MM.1S (cell line): ENCODE measurements at regions not wholly inside any gene's neighbourhood (a gene's known extent, or its start where the extent isn't known, plus 50 kb on each side); places are given as distances from the start of the nearest gene placed in this dataset.

Experiments
- DNase-seq: peaks from one replicate; pipeline ENCODE4 v3.0.0-alpha.2; 2015
- H2AFZ ChIP-seq: fragments of 300-600 bp; sonication (generic); 2 replicates; pipeline ENCODE4 v1.6.0; 2016; ENCODE audit warnings: antibody characterized with exemption, low read length
- H3F3A ChIP-seq: fragments of 300-600 bp; sonication (generic); 2 replicates; pipeline ENCODE4 v1.6.1; 2016; ENCODE audit warnings: mild to moderate bottlenecking, antibody characterized with exemption, low read length, moderate library complexity, mixed read lengths; ENCODE audit not compliant: insufficient read depth
- H3K27ac ChIP-seq: fragments of 300-600 bp; sonication (generic); 2 replicates; pipeline ENCODE4 v1.5.1; 2016; ENCODE audit warnings: mild to moderate bottlenecking, low read length
- H3K27me3 ChIP-seq: fragments of 300-600 bp; sonication (generic); replicated peaks from 2 replicates; pipeline ENCODE4 v1.6.0; 2016; ENCODE audit warnings: low read length; ENCODE audit not compliant: insufficient read depth
- H3K36me3 ChIP-seq: fragments of 300-600 bp; sonication (generic); replicated peaks from 2 replicates; pipeline ENCODE4 v1.6.1; 2016; ENCODE audit warnings: mild to moderate bottlenecking, low read length, mixed read lengths; ENCODE audit not compliant: insufficient read depth
- H3K4me1 ChIP-seq: fragments of 300-600 bp; sonication (generic); 2 replicates; pipeline ENCODE4 v1.6.1; 2016; ENCODE audit warnings: low read length, mixed read lengths
- H3K4me2 ChIP-seq: fragments of 300-600 bp; sonication (generic); 2 replicates; pipeline ENCODE4 v1.6.0; 2016; ENCODE audit warnings: low read depth, low read length
- H3K4me3 ChIP-seq: fragments of 300-600 bp; sonication (generic); 2 replicates; pipeline ENCODE4 v1.5.1; 2016; ENCODE audit warnings: low read length, mixed read lengths
- H3K79me2 ChIP-seq: fragments of 300-600 bp; sonication (generic); 2 replicates; pipeline ENCODE4 v1.6.1; 2016; ENCODE audit warnings: mixed run types, low read length, mixed read lengths
- H3K9ac ChIP-seq: fragments of 300-600 bp; sonication (generic); 2 replicates; pipeline ENCODE4 v1.6.1; 2016; ENCODE audit warnings: low read length, mixed read lengths
- H3K9me2 ChIP-seq: fragments of 300-600 bp; sonication (generic); replicated peaks from 2 replicates; pipeline ENCODE4 v1.6.1; 2016; ENCODE audit warnings: mild to moderate bottlenecking, low read length, mixed read lengths; ENCODE audit not compliant: insufficient read depth
- H3K9me3 ChIP-seq: fragments of 300-600 bp; sonication (generic); replicated peaks from 2 replicates; pipeline ENCODE4 v1.6.1; 2016; ENCODE audit warnings: mild to moderate bottlenecking, low read length, mixed read lengths; ENCODE audit not compliant: insufficient read depth
- H4K20me1 ChIP-seq: fragments of 300-600 bp; sonication (generic); 2 replicates; pipeline ENCODE4 v1.6.1; 2016; ENCODE audit warnings: mild to moderate bottlenecking, low read length, moderate library complexity, mixed read lengths; ENCODE audit not compliant: insufficient read depth
- CTCF ChIP-seq: fragments of 300-600 bp; sonication (generic); IDR thresholded peaks from 2 replicates; pipeline ENCODE4 v1.5.1; 2016; ENCODE audit warnings: antibody characterized with exemption, low read length, mixed read lengths
- EZH2 ChIP-seq: fragments of 300-600 bp; sonication (generic); optimal IDR thresholded peaks from 2 replicates; pipeline ENCODE3; 2017; ENCODE audit warnings: low read depth, mild to moderate bottlenecking, antibody characterized with exemption, low read length, mixed read lengths
- EZH2phosphoT487 ChIP-seq: fragments of 300-600 bp; sonication (generic); IDR thresholded peaks from 2 replicates; pipeline ENCODE4 v1.6.1; 2018; ENCODE audit warnings: antibody characterized with exemption, low read length

- TF ChIP-seq EZH2phosphoT487, result no peak
- no peak for TF ChIP-seq CTCF
- no peak for TF ChIP-seq EZH2
- Histone ChIP-seq H3K9me3 (no peaks in the 10 kb centered on the region), H3K79me2 (no peaks in the 10 kb centered on the region), H3K4me1 (no peaks in the 10 kb centered on the region), H3K4me2 (no peak overlapping the region), H3K9ac (no peak overlapping the region), H3K36me3 (no peaks in the 10 kb centered on the region), H3F3A (no peaks in the 10 kb centered on the region), H3K27me3 (no peaks in the 10 kb centered on the region), H3K27ac (no peak overlapping the region), H2AFZ (no peak overlapping the region), H3K4me3 (no peak overlapping the region), H4K20me1 (no peaks in the 10 kb centered on the region), H3K9me2 (no peaks in the 10 kb centered on the region)
- no peak for DNase-seq
Observed at GRCh38 chr3:110165753-110166152, 828.4 kb upstream of the DPPA4 start.

GRCh38 chr3:110166791-110167190 lies 829.4 kb upstream of the DPPA4 start:
- no peak overlapping the region for H3K4me2 ChIP-seq
- DNase-seq, result no peak
- H3K27ac ChIP-seq, result no peak overlapping the region

DNA sequence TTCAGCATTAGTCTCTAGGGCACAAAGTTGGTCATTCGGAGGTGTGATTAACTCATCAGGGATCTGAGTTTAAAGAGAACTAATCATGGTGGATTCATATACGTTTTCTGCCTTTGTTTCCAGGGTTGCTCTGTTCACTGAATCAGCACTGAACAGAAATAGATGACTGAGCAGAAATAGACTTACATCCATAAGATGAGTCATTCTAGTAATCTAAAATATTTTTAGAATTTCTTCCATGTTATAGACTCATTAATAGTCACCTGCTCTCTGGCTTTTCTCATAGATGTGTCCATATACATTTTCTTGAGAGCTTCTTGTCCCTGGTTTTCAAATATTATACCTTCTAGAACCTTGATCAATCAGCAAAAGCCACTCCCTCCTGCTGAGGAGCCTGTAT lies 837.6 kb upstream of the DPPA4 start:
- H3F3A ChIP-seq, result no peaks in the 10 kb centered on the region
- no peak overlapping the region for H3K4me3 ChIP-seq
- no peaks in the 10 kb centered on the region for H3K36me3 ChIP-seq
- H4K20me1 ChIP-seq, result no peaks in the 10 kb centered on the region
- no peaks in the 10 kb centered on the region for H3K4me1 ChIP-seq
- no peaks in the 10 kb centered on the region for H3K27me3 ChIP-seq
- no peaks in the 10 kb centered on the region for H3K79me2 ChIP-seq
- H3K9ac ChIP-seq, result no peak overlapping the region
- no peaks in the 10 kb centered on the region for H3K9me2 ChIP-seq
- no peak overlapping the region for H3K27ac ChIP-seq
- no peak overlapping the region for H3K4me2 ChIP-seq
- DNase-seq, result no peak
- no peak for TF ChIP-seq EZH2
- no peak for TF ChIP-seq CTCF
- TF ChIP-seq EZH2phosphoT487, result no peak
- no peaks in the 10 kb centered on the region for H3K9me3 ChIP-seq
- no peak overlapping the region for H2AFZ ChIP-seq

More at GRCh38 chr3:110166791-110167190, 829.4 kb upstream of the DPPA4 start:
- Histone ChIP-seq H3K4me3 (no peak overlapping the region), H3K9me3 (no peaks in the 10 kb centered on the region), H3F3A (no peaks in the 10 kb centered on the region), H3K36me3 (no peaks in the 10 kb centered on the region), H2AFZ (no peak overlapping the region), H3K4me1 (no peaks in the 10 kb centered on the region), H4K20me1 (no peaks in the 10 kb centered on the region), H3K9me2 (no peaks in the 10 kb centered on the region), H3K9ac (no peak overlapping the region), H3K79me2 (no peaks in the 10 kb centered on the region), H3K27me3 (no peaks in the 10 kb centered on the region)
- TF ChIP-seq EZH2 (no peak), CTCF (no peak), EZH2phosphoT487 (no peak)

- no peaks in the 10 kb centered on the region for H3K36me3 ChIP-seq
- no peak overlapping the region for H3K9ac ChIP-seq
- H3K79me2 ChIP-seq, result no peaks in the 10 kb centered on the region
- no peak for DNase-seq
- no peaks in the 10 kb centered on the region for H3K9me2 ChIP-seq
- H2AFZ ChIP-seq, result no peak overlapping the region
- no peak overlapping the region for H3K4me3 ChIP-seq
- H3K4me1 ChIP-seq, result no peaks in the 10 kb centered on the region
- no peak overlapping the region for H3K4me2 ChIP-seq
- H3K27ac ChIP-seq, result no peak overlapping the region
- TF ChIP-seq EZH2phosphoT487 (no peak), EZH2 (no peak), CTCF (no peak)
- no peaks in the 10 kb centered on the region for H3F3A ChIP-seq
- no peaks in the 10 kb centered on the region for H3K27me3 ChIP-seq
- no peaks in the 10 kb centered on the region for H4K20me1 ChIP-seq
- no peaks in the 10 kb centered on the region for H3K9me3 ChIP-seq
Observed at GRCh38 chr3:110178965-110179364, 841.6 kb upstream of the DPPA4 start.
